ENCODE measurements at regions not wholly inside any gene's neighbourhood (a gene's known extent, or its start where the extent isn't known, plus 50 kb on each side); places are given as distances from the start of the nearest gene placed in this dataset.

GRCh38 chr7:42744746-42745145 lies 167.1 kb downstream of the C7orf25 start:
- TF ChIP-seq, protein P1, sequence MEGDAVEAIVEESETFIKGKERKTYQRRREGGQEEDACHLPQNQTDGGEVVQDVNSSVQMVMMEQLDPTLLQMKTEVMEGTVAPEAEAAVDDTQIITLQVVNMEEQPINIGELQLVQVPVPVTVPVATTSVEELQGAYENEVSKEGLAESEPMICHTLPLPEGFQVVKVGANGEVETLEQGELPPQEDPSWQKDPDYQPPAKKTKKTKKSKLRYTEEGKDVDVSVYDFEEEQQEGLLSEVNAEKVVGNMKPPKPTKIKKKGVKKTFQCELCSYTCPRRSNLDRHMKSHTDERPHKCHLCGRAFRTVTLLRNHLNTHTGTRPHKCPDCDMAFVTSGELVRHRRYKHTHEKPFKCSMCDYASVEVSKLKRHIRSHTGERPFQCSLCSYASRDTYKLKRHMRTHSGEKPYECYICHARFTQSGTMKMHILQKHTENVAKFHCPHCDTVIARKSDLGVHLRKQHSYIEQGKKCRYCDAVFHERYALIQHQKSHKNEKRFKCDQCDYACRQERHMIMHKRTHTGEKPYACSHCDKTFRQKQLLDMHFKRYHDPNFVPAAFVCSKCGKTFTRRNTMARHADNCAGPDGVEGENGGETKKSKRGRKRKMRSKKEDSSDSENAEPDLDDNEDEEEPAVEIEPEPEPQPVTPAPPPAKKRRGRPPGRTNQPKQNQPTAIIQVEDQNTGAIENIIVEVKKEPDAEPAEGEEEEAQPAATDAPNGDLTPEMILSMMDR (IDR thresholded peaks at IDR 0.05), result no peak
- TF ChIP-seq POLR2A (IDR thresholded peaks at IDR 0.05), result no peak

All from Peyer's patch (tissue), 4 donors.